H9 (cell line): ENCODE measurements at regions not wholly inside any gene's neighbourhood (a gene's known extent, or its start where the extent isn't known, plus 50 kb on each side); places are given as distances from the start of the nearest gene placed in this dataset.

Experiments used
- DNase-seq: peaks from one replicate; pipeline ENCODE4 v3.0.0-alpha.2; 2017
- H2AFZ ChIP-seq: one replicate; pipeline ENCODE4 v1.6.1; 2013; ENCODE audit warnings: mild to moderate bottlenecking, low read length, control low read depth, moderate library complexity
- H2AK5ac ChIP-seq: 2 replicates; pipeline ENCODE4 v1.6.1; 2013; ENCODE audit warnings: low read length, control low read depth, mixed read lengths; ENCODE audit not compliant: insufficient read length
- H2BK120ac ChIP-seq: one replicate; pipeline ENCODE4 v1.6.1; 2013; ENCODE audit warnings: low read depth, mild to moderate bottlenecking, low read length, control low read depth, inconsistent platforms; ENCODE audit not compliant: poor library complexity, severe bottlenecking
- H2BK12ac ChIP-seq: 2 replicates; pipeline ENCODE4 v1.6.1; 2013; ENCODE audit warnings: low read length, control low read depth, mixed read lengths, low read depth; ENCODE audit not compliant: insufficient read length
- H2BK15ac ChIP-seq: 2 replicates; pipeline ENCODE4 v1.6.1; 2013; ENCODE audit warnings: low read depth, low read length, control low read depth
- H2BK20ac ChIP-seq: one replicate; pipeline ENCODE4 v1.6.1; 2013; ENCODE audit warnings: low read depth, mild to moderate bottlenecking, low read length, control low read depth, inconsistent platforms; ENCODE audit not compliant: poor library complexity, severe bottlenecking
- H2BK5ac ChIP-seq: 2 replicates; pipeline ENCODE4 v1.6.1; 2013; ENCODE audit warnings: low read length, control low read depth, mixed read lengths; ENCODE audit not compliant: insufficient read length
- H3K14ac ChIP-seq: 2 replicates; pipeline ENCODE4 v1.6.1; 2013; ENCODE audit warnings: low read length, control low read depth; ENCODE audit not compliant: insufficient read depth
- H3K18ac ChIP-seq: 2 replicates; pipeline ENCODE4 v1.6.1; 2013; ENCODE audit warnings: low read depth, mild to moderate bottlenecking, mixed read lengths, low read length, control low read depth; ENCODE audit not compliant: insufficient read length
- H3K23ac ChIP-seq: 2 replicates; pipeline ENCODE4 v1.6.1; 2013; ENCODE audit warnings: low read length, control low read depth, mixed read lengths, low read depth; ENCODE audit not compliant: insufficient read length
- H3K23me2 ChIP-seq: 2 replicates; pipeline ENCODE4 v1.6.1; 2013; ENCODE audit warnings: low read depth, mild to moderate bottlenecking, mixed read lengths, low read length, control low read depth; ENCODE audit not compliant: insufficient read length, poor library complexity, severe bottlenecking
- H3K27ac ChIP-seq: 2 replicates; pipeline ENCODE4 v1.5.1; 2013; ENCODE audit warnings: low read length, control low read depth, mixed read lengths, low read depth; ENCODE audit not compliant: insufficient read length
- H3K27me3 ChIP-seq: 2 replicates; pipeline ENCODE4 v1.6.1; 2013; ENCODE audit warnings: low read length, control low read depth, inconsistent platforms; ENCODE audit not compliant: insufficient read depth
- H3K4ac ChIP-seq: 2 replicates; pipeline ENCODE4 v1.6.1; 2013; ENCODE audit warnings: low read depth, mild to moderate bottlenecking, control low read depth, inconsistent platforms, low read length, moderate library complexity
- H3K4me1 ChIP-seq: 2 replicates; pipeline ENCODE4 v1.6.1; 2013; ENCODE audit warnings: low read length, control low read depth, inconsistent platforms; ENCODE audit not compliant: insufficient read depth
- H3K4me2 ChIP-seq: 2 replicates; pipeline ENCODE4 v1.6.1; 2013; ENCODE audit warnings: low read length, control low read depth, mixed read lengths; ENCODE audit not compliant: insufficient read length, insufficient read depth
- H3K56ac ChIP-seq: 2 replicates; pipeline ENCODE4 v1.6.1; 2013; ENCODE audit warnings: low read depth, mild to moderate bottlenecking, mixed read lengths, low read length, control low read depth; ENCODE audit not compliant: insufficient read length
- H3K79me1 ChIP-seq: 2 replicates; pipeline ENCODE4 v1.6.1; 2013; ENCODE audit warnings: low read depth, mild to moderate bottlenecking, moderate library complexity, low read length, control low read depth, inconsistent platforms; ENCODE audit not compliant: insufficient read depth, poor library complexity, severe bottlenecking
- H3K79me2 ChIP-seq: 2 replicates; pipeline ENCODE4 v1.6.1; 2013; ENCODE audit warnings: low read length, control low read depth, inconsistent platforms; ENCODE audit not compliant: insufficient read depth
- H3K9ac ChIP-seq: 2 replicates; pipeline ENCODE4 v1.6.1; 2013; ENCODE audit warnings: low read length, control low read depth, mixed read lengths; ENCODE audit not compliant: insufficient read length; ENCODE audit errors: extremely low read depth
- H3K9me3 ChIP-seq: one replicate; pipeline ENCODE4 v1.6.1; 2013; ENCODE audit warnings: low read depth, low read length, inconsistent platforms; ENCODE audit not compliant: control insufficient read depth
- H3T11ph ChIP-seq: one replicate; pipeline ENCODE4 v1.6.1; 2013; ENCODE audit warnings: mild to moderate bottlenecking, low read length, control low read depth, inconsistent platforms
- H4K20me1 ChIP-seq: one replicate; pipeline ENCODE4 v1.6.1; 2013; ENCODE audit not compliant: control insufficient read depth, insufficient read length, insufficient read depth
- H4K5ac ChIP-seq: 2 replicates; pipeline ENCODE4 v1.6.1; 2013; ENCODE audit warnings: low read depth, mild to moderate bottlenecking, mixed read lengths, low read length, control low read depth; ENCODE audit not compliant: insufficient read length
- H4K8ac ChIP-seq: replicated peaks from 2 replicates; pipeline ENCODE4 v1.6.1; 2013; ENCODE audit warnings: low read length, control low read depth, mixed read lengths, low read depth; ENCODE audit not compliant: insufficient read length
- H4K91ac ChIP-seq: 2 replicates; pipeline ENCODE4 v1.6.1; 2013; ENCODE audit warnings: low read depth, mild to moderate bottlenecking, moderate library complexity, mixed read lengths, low read length, control low read depth; ENCODE audit not compliant: insufficient read length
- H3K27ac Mint-ChIP-seq, 3 experiments: 2 replicates in 2 of 3; 3 replicates in 1 of 3; pipeline ENCODE4 v1.8.0; 2020 to 2021; ENCODE audit warnings: mixed read lengths in 3 of 3, mild to moderate bottlenecking in 1 of 3, moderate library complexity in 1 of 3
- H3K27me3 Mint-ChIP-seq: 2 replicates; pipeline ENCODE4 v1.8.0; 2021; ENCODE audit warnings: low read depth, mild to moderate bottlenecking, moderate library complexity, mixed read lengths
- H3K36me3 Mint-ChIP-seq, 3 experiments: 2 replicates in 2 of 3; 3 replicates in 1 of 3; pipeline ENCODE4 v1.8.0; 2020 to 2021; ENCODE audit warnings: low read depth in 3 of 3, mixed read lengths in 3 of 3; ENCODE audit not compliant: insufficient read depth in 1 of 3
- H3K4me1 Mint-ChIP-seq, 2 experiments: 2 replicates each; pipeline ENCODE4 v1.8.0; 2020; ENCODE audit warnings: mixed read lengths in 2 of 2
- H3K4me3 Mint-ChIP-seq, 2 experiments: 2 replicates in 1 of 2; 3 replicates in 1 of 2; pipeline ENCODE4 v1.8.0; 2020 to 2021; ENCODE audit warnings: mild to moderate bottlenecking in 2 of 2, mixed read lengths in 2 of 2, moderate library complexity in 1 of 2
- H3K9me3 Mint-ChIP-seq, 2 experiments: 2 replicates in 1 of 2; 3 replicates in 1 of 2; pipeline ENCODE4 v1.8.0; 2020; ENCODE audit warnings: mild to moderate bottlenecking in 2 of 2, mixed read lengths in 2 of 2, moderate library complexity in 1 of 2
- WGBS: extraction: QIAGEN DNeasy Blood & Tissue Kit; methylation state at CpG from one replicate; pipeline ENCODE4 v1.1.7; 2013; ENCODE audit warnings: missing lambda C conversion rate, low lambda C conversion rate, mixed read lengths; ENCODE audit not compliant: insufficient read length; ENCODE audit errors: extremely low coverage; 5-methylcytosine and 5-hydroxymethylcytosine counted together
- TF ChIP-seq, protein P1 (sequence below): fragments of 200-600 bp; sonication (generic); conservative IDR thresholded peaks from 3 replicates; pipeline ENCODE4 v1.8.0; 2021; ENCODE audit warnings: antibody characterized with exemption, mild to moderate bottlenecking

DNA sequence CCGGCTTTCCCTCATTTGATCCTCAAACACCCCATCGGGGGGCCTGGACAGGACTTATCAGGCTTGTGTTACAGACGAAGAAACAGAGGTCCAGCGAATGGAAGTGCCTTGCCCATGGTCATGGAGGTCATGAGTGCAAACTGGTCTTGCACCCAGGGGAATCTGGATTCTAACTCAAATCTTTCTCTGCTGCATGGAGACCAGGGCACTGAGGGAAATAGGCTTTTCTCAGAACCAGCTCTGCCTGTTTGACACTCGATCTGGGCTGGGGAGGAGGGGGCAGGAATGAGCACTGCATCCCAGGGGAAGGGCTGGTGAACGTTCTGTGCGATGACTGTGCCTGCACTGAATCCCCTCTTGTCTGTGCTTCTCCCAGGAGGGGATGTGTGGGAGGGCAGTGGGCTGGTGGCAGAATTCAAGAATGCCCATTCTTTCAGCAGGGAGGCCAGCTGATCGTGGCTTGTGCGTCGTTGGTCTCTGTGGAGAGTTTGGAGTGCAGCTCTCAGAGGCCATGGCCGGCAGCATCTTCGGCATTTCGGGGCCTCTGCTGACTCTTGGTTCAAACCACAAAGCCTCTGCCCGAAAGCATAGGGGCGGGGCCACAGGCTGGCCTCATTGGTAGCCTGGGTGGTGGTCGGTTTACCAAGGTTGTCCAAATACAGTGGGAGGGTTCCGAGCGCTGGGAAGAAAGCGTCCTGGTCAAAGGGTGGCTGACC, 171.6 kb downstream of the DDX1 start:
- peak overlapping the region; percentile 2 for H3K18ac ChIP-seq
- no peak overlapping the region for H2BK120ac ChIP-seq
- H3K14ac ChIP-seq: no peak overlapping the region; the same call in 1 of the 2 replicates
- no peak overlapping the region for H2BK20ac ChIP-seq
- no peak overlapping the region for H2AK5ac ChIP-seq
- no peak overlapping the region for H4K8ac ChIP-seq
- TF ChIP-seq, protein P1, sequence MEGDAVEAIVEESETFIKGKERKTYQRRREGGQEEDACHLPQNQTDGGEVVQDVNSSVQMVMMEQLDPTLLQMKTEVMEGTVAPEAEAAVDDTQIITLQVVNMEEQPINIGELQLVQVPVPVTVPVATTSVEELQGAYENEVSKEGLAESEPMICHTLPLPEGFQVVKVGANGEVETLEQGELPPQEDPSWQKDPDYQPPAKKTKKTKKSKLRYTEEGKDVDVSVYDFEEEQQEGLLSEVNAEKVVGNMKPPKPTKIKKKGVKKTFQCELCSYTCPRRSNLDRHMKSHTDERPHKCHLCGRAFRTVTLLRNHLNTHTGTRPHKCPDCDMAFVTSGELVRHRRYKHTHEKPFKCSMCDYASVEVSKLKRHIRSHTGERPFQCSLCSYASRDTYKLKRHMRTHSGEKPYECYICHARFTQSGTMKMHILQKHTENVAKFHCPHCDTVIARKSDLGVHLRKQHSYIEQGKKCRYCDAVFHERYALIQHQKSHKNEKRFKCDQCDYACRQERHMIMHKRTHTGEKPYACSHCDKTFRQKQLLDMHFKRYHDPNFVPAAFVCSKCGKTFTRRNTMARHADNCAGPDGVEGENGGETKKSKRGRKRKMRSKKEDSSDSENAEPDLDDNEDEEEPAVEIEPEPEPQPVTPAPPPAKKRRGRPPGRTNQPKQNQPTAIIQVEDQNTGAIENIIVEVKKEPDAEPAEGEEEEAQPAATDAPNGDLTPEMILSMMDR: no peak
- peaks cover 0 to 3% of the 10 kb centered on the region in 2 experiments; a peak in 2 of 5 replicates for H3K9me3 Mint-ChIP-seq
- no peaks in the 10 kb centered on the region; the same call in none of the 2 replicates for H3K27me3 Mint-ChIP-seq
- H3T11ph ChIP-seq: no peak overlapping the region
- no peaks in the 10 kb centered on the region for H3K23me2 ChIP-seq
- no peaks in the 10 kb centered on the region; a peak in 2 of 7 replicates for H3K36me3 Mint-ChIP-seq
- peaks cover 11 to 21% of the 10 kb centered on the region in 2 experiments for H3K4me1 Mint-ChIP-seq
- WGBS: no CpG with 5 or more reads among the region's 19 CpGs
- H2BK15ac ChIP-seq: no peak overlapping the region
- no peaks in the 10 kb centered on the region for H3K9me3 ChIP-seq
- H3K56ac ChIP-seq: no peak overlapping the region
- no peak overlapping the region for H3K4ac ChIP-seq
- no peak overlapping the region for H2BK5ac ChIP-seq
- no peak overlapping the region for H3K27ac ChIP-seq
- DNase-seq: peak; percentile 20
- no peaks in the 10 kb centered on the region for H3K79me2 ChIP-seq
- no peaks in the 10 kb centered on the region for H3K27me3 ChIP-seq
- no peak overlapping the region for H3K23ac ChIP-seq
- no peak overlapping the region for H3K4me2 ChIP-seq
- H4K20me1 ChIP-seq: no peaks in the 10 kb centered on the region
- H4K5ac ChIP-seq: no peak overlapping the region
- no peak overlapping the region for H3K4me3 Mint-ChIP-seq
- H4K91ac ChIP-seq: no peak overlapping the region
- H3K27ac Mint-ChIP-seq: peak overlapping the region in 1 of 3 experiments; percentile 18; a peak in 1 of 7 replicates
- H3K79me1 ChIP-seq: no peaks in the 10 kb centered on the region
- H2AFZ ChIP-seq: no peak overlapping the region
- no peak overlapping the region for H2BK12ac ChIP-seq
- no peak overlapping the region for H3K9ac ChIP-seq
- H3K4me1 ChIP-seq: no peaks in the 10 kb centered on the region; the same call in 1 of the 2 replicates
